Neural progenitor cell (in vitro differentiated cells): ENCODE measurements at regions not wholly inside any gene's neighbourhood (a gene's known extent, or its start where the extent isn't known, plus 50 kb on each side); places are given as distances from the start of the nearest gene placed in this dataset.

Experiments used
- CTCF ChIP-seq: fragments of 200-600 bp; sonication (generic); IDR thresholded peaks from 2 replicates; pipeline ENCODE4 v1.5.1; 2017; ENCODE audit warnings: antibody characterized with exemption, mild to moderate bottlenecking
- EZH2 ChIP-seq: fragments of 200-600 bp; sonication (generic); IDR thresholded peaks from 2 replicates; pipeline ENCODE4 v1.6.1; 2017; ENCODE audit warnings: antibody characterized with exemption, mild to moderate bottlenecking, moderate library complexity

GRCh38 chr11:29641201-29641600 is 375.6 kb downstream of the KCNA4 start:
- TF ChIP-seq CTCF, result no peak
- no peak for TF ChIP-seq EZH2
